ENCODE measurements at regions not wholly inside any gene's neighbourhood (a gene's known extent, or its start where the extent isn't known, plus 50 kb on each side); places are given as distances from the start of the nearest gene placed in this dataset.
"Not testable (repeated sequence)": the region's sequence is repeated elsewhere in the genome, so short reads cannot be mapped to it uniquely, and the experiment has no call there.

DNA sequence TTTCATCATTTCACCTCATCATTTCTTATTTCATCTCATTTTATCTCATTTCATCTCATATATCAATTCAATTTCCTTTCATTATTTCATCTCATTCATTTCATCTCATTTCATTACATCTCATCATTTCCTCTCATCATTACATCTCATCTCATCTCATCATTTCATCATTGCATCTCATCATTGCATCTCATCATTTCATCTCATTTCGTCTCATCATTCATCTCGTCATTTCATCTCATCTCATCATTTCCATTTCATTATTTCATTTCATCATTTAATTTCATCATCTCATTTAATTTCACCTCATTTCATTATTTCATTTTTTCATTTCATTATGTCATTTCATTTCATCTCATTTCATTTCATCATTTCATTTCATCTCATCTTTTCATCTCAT is 168.5 kb upstream of the FAM72C start:
- DNase-seq (ENCODE audit: low read depth in 2 of 2), result not testable (repeated sequence)

DNA sequence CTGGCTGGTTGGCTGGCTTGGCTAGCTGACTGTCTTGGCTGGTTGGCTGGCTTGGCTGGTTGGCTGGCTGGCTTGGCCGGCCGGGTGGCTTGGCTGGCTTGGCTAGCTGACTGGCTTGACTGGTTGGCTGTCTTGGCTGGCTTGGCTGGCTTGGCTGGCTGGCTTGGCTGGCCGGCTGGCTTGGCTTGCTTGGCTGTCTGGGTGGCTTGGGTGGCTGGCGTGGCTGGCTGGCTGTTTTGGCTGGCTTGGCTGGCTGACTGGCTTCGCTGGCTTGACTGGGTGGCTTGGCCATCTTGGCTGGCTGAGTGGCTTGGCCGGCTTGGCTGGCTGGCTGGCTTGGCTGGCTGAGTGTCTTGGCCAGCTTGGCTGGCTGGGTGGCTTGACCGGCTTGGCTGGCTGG is 133.2 kb upstream of the FAM72C start:
- DNase-seq (ENCODE audit: low read depth in 2 of 2), result not testable (repeated sequence)

DNA sequence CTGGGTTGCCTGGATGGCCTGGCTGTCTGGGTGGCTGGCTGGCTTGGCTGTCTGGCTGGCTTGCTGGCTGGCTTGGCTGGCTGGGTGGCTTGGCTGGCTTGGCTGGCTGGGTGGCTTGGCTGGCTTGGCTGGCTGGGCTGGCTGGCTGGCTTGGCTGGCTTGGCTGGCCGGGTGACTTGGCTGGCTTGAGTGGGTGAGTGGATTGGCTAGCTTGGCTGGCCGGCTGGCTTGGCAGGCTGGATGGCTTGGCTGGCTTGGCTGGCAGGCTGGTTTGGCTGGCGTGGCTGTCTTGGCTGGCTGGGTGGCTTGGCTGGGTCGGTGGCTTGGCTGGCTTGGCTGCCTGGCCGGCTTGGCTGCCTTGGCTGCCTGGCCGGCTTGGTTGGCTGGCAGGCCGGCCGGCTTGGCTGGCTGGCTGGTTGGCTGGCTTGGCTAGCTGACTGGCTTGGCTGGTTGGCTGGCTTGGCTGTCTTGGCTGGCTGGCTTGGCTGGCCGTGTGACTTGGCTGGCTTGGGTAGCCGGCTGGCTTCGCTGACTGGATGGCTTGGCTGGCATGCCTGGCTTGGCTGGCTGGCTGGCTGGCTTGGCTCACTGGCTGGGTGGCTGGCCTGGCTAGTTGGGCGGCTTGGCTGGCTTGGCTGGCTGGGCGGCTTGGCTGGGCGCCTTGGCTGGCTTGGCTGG is 132.4 kb upstream of the FAM72C start:
- DNase-seq (ENCODE audit: low read depth in 2 of 2), result peak; percentile 5 to 17

DNA sequence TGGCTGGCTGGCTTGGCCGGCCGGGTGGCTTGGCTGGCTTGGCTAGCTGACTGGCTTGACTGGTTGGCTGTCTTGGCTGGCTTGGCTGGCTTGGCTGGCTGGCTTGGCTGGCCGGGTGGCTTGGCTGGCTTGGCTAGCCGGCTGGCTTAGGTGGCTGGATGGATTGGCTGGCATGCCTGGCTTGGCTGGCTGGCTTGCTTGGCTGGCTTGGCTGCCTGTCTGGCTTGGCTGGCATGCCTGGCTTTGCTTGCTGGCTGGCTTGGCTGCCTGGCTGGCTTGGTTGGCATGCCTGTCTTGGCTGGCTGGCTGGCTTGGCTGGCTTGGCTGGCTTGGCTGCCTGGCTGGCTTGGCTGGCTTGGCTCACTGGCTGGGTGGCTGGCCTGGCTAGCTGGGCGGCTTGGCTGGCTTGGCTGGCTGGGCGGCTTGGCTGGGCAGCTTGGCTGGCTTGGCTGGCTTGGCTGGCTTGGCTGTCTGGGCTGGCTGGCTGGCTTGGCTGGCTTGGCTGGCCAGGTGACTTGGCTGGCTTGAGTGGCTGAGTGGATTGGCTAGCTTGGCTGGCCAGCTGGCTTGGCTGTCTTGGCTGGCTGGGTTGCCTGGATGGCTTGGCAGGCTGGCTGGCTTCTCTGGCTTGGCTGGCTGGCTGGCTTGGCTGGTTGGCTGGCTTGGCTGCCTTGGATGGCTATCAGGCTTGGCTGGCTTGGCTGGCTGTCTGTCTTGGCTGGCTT is 131.5 kb upstream of the FAM72C start:
- DNase-seq (ENCODE audit: low read depth in 2 of 2), result peak; percentile 8 to 12

DNA sequence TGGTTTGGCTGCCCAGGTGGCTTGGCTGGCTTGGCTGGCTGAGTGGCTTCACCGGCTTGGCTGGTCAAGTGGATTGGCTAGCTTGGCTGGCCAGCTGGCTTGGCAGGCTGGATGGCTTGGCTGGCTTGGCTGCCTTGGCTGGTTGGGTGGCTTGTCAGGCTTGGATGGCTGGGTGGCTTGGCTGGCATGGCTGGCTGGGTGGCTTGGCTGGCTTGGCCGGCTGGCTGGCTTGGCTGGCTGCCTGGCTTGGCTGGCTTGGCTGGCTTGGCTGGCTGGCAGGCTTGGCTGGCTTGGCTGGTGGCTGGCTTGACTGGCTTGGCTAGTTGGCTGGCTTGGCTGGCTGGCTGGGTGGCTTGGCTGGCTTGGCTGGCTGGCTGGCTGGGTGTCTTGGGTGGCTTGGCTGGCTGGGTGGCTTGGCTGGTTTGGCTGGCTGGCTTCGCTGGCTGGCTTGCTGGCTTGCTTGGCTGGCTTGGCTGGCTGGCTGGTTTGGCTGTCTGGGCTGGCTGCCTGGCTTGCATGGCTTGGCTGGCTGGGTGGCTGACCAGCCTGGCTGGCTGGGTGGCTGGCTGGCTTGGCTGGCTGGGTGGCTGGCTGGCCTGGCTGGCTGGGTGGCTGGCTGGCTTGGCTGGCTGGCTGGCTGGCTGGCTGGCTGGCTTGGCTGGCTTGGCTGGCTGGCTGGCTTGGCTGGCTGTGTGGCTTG is 130.4 kb upstream of the FAM72C start:
- DNase-seq (ENCODE audit: low read depth in 2 of 2), result not testable (repeated sequence)

DNA sequence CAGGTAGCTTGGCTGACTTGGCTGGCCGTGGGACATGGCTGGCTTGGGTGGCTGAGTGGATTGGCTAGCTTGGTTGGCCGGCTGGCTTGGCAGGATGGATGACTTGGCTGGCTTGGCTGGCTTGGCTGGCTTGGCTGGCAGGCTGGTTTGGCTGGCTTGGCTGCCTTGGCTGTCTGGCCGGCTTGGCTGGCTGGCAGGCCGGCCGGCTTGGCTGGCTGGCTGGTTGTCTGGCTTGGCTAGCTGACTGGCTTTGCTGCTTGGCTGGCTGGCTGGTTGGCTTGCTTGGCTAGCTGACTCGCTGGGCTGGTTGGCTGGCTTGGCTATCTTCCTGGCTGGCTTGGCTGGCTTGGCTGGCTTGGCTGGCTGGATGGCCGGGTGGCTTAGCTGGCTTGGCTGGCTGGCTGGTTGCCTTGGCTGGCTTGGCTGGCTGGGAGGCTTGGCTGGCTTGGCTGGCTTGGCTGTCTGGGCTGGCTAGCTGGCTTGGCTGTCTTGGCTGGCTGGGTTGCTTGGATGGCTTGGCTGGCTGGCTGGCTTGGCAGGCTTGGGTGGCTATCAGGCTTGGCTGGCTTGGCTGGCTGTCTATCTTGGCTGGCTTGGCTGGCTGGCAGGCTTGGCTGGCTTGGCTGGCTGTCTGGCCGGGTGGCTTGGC is 129.7 kb upstream of the FAM72C start:
- DNase-seq (ENCODE audit: low read depth in 2 of 2), result no peak

DNA sequence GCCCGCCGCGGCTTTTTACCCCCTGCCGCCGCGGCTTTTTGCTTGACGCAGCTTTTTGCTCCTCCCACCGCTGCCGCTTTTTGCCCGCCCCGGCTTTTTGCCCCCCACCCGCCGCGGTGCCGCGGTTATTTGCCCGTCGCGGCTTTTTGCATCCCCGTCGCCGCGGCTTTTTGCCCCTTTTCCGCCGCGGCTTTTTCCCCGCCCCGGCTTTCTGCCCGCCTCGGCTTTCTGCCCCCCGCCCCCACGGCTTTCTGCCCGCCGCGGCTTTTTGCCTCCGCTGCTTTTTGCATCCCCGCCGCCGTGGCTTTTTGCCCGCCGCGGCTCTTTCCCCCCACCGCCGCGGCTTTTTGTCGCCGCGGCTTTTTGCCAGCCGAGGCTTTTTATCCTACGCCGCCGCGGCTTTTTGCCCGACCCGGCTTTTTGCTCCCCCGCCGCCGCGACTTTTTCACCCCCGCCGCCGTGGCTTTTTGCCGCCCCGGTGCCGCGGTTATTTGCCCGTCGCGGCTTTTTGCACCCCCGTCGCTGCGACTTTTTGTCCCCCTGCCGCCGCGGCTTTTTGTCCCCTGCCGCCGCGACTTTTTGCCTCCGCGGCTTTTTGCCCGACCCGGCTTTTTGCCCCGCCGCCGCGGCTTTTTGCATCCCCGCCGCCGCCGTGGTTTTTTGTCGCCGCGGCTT is 105.5 kb upstream of the FAM72C start:
- peak in 1 of 2 donors; percentile 11 for DNase-seq (ENCODE audit: low read depth in 2 of 2)

DNA sequence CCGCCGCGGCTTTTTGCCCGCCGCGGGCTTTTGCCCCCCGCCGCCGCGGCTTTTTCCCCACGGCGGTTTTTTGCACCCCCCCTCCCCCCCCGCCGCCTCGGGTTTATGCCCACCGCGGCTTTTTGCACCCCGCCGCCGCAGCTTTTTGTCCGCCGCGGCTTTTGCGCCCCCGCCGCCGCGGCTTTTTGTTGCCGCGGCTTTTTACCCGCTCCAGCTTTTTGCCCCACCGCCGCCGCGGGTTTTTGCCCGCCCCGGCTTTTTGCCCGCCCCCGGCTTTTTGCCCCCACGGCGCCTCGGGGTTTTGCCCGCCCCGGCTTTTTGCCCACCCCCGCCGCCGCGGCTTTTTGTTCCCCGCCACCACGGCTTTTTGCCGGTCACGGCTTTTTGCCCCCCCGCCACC is 104.9 kb upstream of the FAM72C start:
- DNase-seq (ENCODE audit: low read depth in 2 of 2), result peak in 1 of 2 donors; percentile 3

DNA sequence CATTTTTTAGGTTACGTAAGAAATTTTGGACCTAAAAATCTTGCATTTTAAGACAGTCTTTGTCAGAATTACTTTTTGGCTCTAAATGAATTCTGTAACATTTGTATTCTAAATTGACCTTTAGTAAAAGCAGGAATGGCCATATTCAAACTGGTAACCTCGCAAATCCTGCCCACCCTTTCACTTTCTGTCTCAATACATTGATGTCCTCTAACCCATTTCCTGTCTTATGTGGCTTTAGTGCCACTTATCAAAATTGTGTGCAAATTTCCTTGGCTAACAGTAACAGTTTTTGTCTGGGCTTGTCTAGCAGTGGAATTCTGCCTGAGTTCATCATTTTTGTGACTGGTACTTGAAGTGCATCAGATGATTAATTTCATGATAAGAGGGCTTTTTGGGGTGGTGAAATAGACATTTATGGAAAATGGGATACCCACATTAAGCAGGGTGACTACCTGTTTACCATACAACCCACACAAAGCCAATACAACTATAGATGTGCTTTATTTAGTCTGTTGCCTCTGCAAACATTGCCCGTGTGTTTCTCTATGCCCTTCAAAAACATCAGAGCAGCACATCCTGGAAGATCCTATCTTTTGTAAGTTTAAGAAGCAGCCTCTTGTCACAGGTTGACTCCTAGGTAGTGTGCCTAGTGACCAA is 98.7 kb upstream of the FAM72C start:
- not testable (repeated sequence) for DNase-seq (ENCODE audit: low read depth in 2 of 2)

DNA sequence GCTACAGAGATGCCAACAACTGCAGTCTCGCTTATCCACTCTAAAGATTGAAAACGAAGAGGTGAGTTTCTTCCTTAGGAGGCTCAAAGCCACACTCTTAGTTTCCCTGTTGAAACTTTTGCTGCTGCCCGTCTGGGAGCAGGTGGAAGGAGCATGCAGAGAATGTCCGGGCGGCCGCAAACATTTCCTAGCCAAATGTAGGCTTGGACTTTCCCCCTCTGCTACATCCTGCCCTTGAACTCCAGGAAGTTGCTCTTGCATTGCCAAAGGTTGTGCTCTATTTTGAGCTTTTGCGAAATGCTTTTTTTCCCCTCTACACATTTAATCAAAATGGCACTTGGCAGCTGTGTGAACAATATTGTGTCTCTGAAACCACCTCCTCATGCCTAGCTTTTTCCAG is 95.3 kb upstream of the FAM72C start:
- not testable (repeated sequence) for DNase-seq (ENCODE audit: low read depth in 2 of 2)

DNA sequence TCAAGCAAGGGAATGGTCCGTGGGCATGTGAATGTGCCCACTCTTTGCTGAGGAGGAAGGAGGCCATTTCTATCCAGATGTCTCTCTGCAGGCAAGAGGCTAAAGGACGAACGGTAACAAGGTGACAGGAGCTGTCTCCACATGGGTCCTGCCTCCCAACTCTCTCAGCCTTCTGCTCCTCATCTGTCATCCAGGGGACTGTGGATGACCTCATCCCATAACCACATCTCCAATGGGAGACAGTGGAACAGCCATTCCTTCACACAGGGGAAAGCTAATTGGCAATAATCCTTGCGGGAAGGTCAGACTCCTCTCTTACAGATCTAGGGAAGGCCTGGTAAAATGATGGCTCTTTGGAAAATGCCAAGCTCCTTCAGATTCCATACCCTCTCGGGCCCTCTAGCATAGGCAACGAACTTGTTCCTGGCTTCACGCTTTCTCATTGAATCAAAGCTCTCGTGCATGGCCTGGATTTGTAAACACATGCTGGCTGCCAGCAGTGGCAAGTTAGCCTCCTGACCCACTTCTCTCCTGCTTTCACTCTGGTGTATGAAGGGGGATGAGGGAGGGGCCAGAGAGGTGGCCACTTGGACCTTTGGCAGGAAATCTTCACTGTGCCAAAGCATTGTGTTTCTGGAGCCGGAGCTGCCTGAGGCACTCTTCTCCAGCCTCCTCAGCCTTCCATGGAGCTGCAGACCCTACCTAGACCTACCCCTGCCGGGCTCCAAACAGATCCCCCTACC is 94.5 kb upstream of the FAM72C start:
- DNase-seq (ENCODE audit: low read depth in 2 of 2), result not testable (repeated sequence)

DNA sequence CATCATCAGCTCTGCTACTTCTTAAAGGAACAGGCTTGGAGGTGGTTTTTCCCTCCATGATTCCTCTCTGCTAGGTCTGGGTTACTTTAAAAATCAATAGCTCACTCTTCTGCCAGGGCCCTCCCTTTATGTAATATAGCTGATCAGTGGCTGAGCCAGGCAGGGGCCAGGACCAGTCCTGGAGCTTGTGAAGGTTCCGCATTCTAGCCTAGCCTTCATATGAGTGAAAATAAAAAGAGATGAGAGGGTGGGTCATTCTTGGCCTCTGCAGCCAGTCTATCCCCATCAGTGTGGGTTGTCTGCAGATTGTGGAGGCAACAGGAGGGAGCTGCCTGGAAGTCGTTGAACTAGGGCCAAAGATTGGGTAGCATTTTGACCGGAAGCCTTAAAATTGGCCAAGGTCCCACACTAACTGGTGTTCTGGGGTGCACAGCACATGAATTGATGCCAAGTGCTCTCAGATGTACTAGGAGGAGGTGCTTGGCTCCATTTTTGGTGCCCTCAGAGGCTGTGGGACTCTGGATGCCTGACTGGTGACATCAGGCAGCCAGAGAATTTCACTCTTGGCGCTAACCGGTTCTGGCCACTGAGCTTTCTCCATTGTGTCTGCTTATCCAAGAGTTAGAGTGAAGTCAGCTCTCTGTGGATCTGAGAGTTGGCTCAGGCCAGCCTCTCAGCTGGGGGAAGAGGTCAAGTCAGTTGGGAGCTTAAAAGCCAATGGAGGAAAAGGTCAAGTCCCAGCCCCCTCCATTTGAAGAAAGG is 93.7 kb upstream of the FAM72C start:
- DNase-seq (ENCODE audit: low read depth in 2 of 2), result not testable (repeated sequence)

DNA sequence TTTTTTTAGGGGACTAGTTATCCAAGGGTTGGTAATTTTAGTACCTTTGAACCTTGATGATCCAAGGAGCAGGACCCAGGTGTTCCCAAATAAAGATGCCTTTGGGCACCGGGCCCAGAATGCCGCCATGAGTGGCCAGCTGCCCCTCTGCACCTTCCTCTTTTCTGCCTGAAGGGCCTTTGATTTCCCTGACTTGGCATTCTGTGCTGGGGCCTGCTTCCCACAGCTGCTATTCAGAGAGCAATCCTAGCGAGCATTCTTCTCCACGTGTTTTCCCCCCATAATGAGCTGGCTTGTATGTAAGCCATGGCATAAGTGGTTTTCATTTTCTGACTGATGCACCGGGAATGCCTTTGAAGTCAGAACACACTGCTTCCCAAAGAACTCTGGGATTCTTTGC is 77.6 kb upstream of the FAM72C start:
- not testable (repeated sequence) for DNase-seq (ENCODE audit: low read depth in 2 of 2)

DNA sequence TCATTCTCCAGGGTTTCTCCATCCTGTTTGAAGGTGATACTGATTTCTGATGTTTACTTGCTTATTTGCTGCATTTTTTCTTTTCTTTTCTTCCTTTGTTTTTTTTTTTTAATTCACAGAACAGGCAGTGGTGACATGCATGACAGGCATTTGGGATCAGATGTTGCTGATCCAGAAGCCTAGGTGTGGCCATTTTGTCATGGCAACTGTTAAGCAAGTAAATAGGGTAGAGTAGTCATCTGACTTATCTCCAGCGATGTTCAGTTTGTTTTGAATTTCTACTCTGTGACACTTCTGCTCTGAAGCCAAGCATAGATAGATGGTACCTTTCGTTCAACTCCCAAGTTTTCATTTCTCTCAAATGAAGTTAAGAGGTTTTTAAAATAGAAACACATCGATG is 74.9 kb upstream of the FAM72C start:
- not testable (repeated sequence) for DNase-seq (ENCODE audit: low read depth in 2 of 2)

DNA sequence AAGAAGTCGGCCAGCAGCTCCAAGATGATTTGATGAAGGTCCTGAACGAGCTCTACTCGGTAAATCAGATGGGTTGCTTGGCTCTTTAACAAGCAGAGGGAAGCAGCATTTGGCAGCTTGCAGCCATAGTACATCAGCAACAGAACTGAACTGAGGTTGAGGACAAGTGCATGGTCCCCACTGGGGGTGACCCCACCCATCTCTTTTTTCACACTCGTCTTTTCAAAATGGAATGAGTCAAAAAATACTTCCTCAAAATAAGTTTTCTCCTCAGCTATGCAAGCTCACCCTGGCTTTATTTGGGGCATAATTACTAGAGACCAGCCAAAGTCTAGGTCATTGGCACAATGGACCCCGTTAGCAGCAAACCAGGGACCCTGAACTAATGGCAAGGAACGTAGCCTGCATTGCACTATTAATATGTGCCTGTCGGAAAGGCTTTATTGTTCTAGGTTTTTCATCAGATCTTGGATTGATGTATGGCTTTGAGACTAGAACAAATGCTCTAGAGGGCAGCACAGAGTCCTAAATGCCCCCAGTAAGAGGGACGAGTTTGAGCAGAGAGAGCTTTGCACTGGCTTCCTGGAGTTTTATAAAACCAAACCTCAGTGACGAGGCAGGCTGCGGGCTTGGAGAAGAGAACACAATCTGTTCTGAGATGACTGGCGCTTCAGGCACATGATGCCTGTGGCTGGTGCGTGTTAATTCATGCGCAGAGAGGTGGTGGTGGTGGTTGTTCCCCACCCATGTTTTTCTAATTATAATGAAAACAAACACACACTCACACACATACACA is 74.2 kb upstream of the FAM72C start:
- not testable (repeated sequence) for DNase-seq (ENCODE audit: low read depth in 2 of 2)

DNA sequence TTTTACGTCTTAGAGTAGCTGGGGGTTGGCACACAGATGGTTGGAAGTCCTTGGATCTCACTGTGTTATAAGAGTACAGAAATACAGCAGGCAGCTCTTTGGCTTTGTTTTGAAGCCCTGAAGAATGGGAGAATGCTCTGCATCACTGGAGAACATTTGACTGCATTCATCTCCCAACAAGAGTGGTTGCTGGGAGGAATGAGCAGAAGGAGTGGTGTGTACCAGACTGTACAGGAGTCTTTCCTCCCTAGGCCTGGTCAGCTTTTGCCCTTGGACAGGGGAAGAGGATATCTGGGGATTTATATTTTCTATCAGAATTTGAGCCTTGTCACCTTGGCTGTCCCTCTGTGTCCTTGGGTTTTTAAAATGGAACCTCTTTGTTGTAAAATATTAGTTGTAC is 70.5 kb upstream of the FAM72C start:
- DNase-seq (ENCODE audit: low read depth in 2 of 2), result not testable (repeated sequence)

DNA sequence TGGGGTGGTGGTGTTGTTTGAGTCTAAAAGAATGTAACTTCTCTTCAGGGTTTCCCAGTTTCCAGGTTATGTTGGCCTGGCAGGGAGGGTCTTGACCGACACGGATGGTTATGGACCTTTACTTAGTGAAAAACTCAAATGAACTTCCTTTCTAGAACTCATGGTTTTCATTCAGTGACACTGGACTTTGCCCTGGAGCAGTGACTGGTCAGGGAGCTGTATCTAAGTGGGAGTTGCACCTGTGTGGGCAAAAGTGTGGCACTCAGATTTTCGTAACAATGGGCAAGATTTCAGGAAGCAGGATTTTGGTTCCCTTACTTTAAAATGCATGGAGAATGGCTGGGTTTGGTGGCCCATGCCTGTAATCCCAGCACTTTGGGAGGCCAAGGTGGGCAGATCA is 68.5 kb upstream of the FAM72C start:
- DNase-seq (ENCODE audit: low read depth in 2 of 2), result not testable (repeated sequence)

DNA sequence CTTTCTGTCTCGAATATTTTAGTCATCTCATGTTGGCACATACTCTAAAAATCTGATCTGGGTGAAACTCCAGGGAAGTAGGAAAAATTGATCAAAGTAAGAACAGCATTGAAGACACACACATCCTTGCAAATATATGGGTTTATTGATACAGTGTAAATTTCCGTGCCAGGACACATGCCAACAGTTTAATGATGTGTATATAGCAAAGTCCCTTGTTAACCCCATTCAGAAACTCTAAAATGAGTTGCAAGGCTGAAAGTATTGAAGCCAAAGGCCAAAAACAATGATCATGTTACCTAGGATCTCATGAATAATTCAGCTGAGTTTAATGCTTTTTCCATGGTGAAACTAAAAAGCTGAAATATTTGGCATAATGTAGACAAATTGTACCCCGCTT is 62.3 kb upstream of the FAM72C start:
- DNase-seq (ENCODE audit: low read depth in 2 of 2), result not testable (repeated sequence)

DNA sequence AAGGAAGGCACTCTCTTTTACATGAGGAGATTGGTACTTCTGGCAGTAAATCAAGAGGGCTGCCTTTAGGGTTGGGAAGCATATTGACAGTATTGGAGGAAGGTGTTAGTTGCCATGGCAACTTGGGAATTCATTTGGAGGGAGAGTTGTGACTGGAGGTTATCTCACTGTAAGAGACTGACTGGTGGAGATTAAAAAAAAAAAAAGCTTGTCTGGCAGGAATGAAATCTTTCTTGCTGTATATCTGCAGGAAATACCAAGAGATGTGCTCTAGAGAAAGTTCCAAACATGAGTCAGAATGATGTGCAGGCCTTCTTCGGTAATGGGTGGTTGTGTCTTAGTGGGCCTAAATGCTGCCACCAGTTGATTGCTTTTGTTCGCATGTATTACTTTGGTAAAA is 59.8 kb upstream of the FAM72C start:
- DNase-seq (ENCODE audit: low read depth in 2 of 2), result not testable (repeated sequence)
